ENCODE measurements at regions not wholly inside any gene's neighbourhood (a gene's known extent, or its start where the extent isn't known, plus 50 kb on each side); places are given as distances from the start of the nearest gene placed in this dataset.

DNA sequence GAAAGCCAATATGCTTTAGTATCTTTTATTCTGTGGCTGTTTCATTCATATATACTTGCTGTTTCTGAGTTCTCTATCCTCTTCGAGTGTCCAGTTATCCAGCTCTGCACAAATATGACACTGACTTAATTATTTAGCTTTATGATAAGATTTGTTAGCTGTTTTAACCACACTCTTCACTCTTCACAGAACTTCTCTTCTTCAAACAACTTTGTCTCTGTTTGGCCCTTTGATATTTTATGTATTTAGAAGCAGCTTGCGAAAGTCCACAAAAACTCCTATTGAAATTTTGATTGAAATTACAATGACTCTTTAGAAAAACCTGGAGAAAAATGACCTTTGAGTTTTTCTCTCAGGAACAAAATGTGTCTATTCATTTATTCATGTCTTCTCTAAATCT is 407.0 kb downstream of the CPS1 start:
- no peak overlapping the region for H3K4me2 ChIP-seq
- H3K9me3 ChIP-seq, result no peaks in the 10 kb centered on the region
- no peak overlapping the region for H3K27ac ChIP-seq
- FAIRE-seq (no peak), ATAC-seq (no peak), DNase-seq (ENCODE audit: low read depth in 1 of 2, low spot score in 1 of 2) (no peak)
- TF ChIP-seq EHF (CRISPR knock-in tag; IDR thresholded peaks at IDR 0.05), result no peak
- TF ChIP-seq MAFK (IDR thresholded peaks at IDR 0.05; ENCODE audit: partially characterized antibody), result no peak
- no peak for TF ChIP-seq CEBPB (IDR thresholded peaks at IDR 0.05)
- no peak for TF ChIP-seq FOXS1 (CRISPR knock-in tag; IDR thresholded peaks at IDR 0.05)
- TF ChIP-seq KDM1A (IDR thresholded peaks at IDR 0.05; ENCODE audit: low read depth), result no peak
- no peak for TF ChIP-seq BHLHE40 (IDR thresholded peaks at IDR 0.05; ENCODE audit: low read depth, low read length)
- TF ChIP-seq POLR2AphosphoS2 (conservative IDR thresholded peaks at IDR 0.05; ENCODE audit: low read length), result no peak
- no peak for TF ChIP-seq CBX8 (IDR thresholded peaks at IDR 0.05)
- no peak for TF ChIP-seq HEYL (CRISPR knock-in tag; IDR thresholded peaks at IDR 0.05)
- no peak for TF ChIP-seq TFCP2L1 (CRISPR knock-in tag; IDR thresholded peaks at IDR 0.05)
- TF ChIP-seq ZNF302 (CRISPR knock-in tag; IDR thresholded peaks at IDR 0.05), result no peak
- no peak for TF ChIP-seq ZFP36 (IDR thresholded peaks at IDR 0.05; ENCODE audit: borderline replicate concordance, partially characterized antibody)
- TF ChIP-seq, protein P1, sequence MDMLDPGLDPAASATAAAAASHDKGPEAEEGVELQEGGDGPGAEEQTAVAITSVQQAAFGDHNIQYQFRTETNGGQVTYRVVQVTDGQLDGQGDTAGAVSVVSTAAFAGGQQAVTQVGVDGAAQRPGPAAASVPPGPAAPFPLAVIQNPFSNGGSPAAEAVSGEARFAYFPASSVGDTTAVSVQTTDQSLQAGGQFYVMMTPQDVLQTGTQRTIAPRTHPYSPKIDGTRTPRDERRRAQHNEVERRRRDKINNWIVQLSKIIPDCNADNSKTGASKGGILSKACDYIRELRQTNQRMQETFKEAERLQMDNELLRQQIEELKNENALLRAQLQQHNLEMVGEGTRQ (IDR thresholded peaks at IDR 0.05), result no peak
- no peak for TF ChIP-seq SMC3 (IDR thresholded peaks at IDR 0.05)
- no peak for TF ChIP-seq MAZ (IDR thresholded peaks at IDR 0.05; ENCODE audit: borderline replicate concordance, low read depth, low read length)
- no peak for TF ChIP-seq TP53 (CRISPR knock-in tag; IDR thresholded peaks at IDR 0.05)
- ChIA-PET CTCF (no interaction called here), POLR2A (no interaction called here)
- H3K4me1 ChIP-seq, result no peaks in the 10 kb centered on the region
- H3K4me3 ChIP-seq, result no peak overlapping the region
- WGBS (ENCODE audit: missing lambda C conversion rate), result 12% methylated on average over 2 of the region's 2 CpGs

DNA sequence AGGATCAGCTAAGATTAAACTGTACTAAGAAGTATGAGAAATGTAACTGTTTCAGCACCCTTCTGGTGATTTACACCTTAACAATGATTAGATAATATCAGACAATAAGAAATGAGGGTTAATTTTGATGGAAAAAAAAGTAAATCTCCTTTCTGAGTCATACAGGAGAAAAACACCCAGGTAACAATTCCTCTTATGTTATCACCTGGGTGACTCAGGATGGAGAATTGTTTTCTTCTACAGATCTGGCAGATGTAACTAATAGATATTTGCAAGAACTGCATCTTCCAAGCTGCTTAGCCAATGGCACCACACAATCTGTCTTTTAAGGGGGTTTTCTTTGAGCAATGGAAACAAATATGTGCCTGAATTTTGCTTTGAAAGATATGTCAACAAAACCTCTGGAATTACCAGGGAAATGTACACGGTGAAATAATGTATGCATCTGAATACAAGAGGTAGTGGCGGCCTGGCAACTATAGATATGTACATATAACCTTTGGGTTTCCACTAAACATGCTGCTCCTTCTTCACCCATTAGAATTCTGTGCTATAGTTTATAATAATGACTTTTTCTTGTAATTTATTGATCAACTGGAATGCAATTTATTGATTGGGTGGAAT is 407.9 kb downstream of the CPS1 start:
- ATAC-seq (no peak), DNase-seq (ENCODE audit: low read depth in 1 of 2, low spot score in 1 of 2) (no peak), FAIRE-seq (no peak)
- H3K4me3 ChIP-seq, result no peak overlapping the region
- H3K4me2 ChIP-seq, result no peak overlapping the region
- H3K4me1 ChIP-seq, result no peaks in the 10 kb centered on the region
- 13% methylated on average over 2 of the region's 2 CpGs for WGBS (ENCODE audit: missing lambda C conversion rate)
- no peak for TF ChIP-seq NFE2L2 (conservative IDR thresholded peaks at IDR 0.05; ENCODE audit: low read length)
- TF ChIP-seq, protein P2, sequence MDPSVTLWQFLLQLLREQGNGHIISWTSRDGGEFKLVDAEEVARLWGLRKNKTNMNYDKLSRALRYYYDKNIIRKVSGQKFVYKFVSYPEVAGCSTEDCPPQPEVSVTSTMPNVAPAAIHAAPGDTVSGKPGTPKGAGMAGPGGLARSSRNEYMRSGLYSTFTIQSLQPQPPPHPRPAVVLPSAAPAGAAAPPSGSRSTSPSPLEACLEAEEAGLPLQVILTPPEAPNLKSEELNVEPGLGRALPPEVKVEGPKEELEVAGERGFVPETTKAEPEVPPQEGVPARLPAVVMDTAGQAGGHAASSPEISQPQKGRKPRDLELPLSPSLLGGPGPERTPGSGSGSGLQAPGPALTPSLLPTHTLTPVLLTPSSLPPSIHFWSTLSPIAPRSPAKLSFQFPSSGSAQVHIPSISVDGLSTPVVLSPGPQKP (IDR thresholded peaks at IDR 0.05; ENCODE audit: low read depth, low read length), result no peak
- TF ChIP-seq MYC (IDR thresholded peaks at IDR 0.05; ENCODE audit: borderline replicate concordance, low read length), result no peak
- TF ChIP-seq ZSCAN20 (CRISPR knock-in tag; IDR thresholded peaks at IDR 0.05), result no peak
- TF ChIP-seq, protein P3, sequence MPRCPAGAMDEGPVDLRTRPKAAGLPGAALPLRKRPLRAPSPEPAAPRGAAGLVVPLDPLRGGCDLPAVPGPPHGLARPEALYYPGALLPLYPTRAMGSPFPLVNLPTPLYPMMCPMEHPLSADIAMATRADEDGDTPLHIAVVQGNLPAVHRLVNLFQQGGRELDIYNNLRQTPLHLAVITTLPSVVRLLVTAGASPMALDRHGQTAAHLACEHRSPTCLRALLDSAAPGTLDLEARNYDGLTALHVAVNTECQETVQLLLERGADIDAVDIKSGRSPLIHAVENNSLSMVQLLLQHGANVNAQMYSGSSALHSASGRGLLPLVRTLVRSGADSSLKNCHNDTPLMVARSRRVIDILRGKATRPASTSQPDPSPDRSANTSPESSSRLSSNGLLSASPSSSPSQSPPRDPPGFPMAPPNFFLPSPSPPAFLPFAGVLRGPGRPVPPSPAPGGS (IDR thresholded peaks at IDR 0.05), result no peak
- no peak for TF ChIP-seq JUNB (IDR thresholded peaks at IDR 0.05)
- TF ChIP-seq HOXA7 (CRISPR knock-in tag; IDR thresholded peaks at IDR 0.05), result no peak
- TF ChIP-seq ZC3H11A (IDR thresholded peaks at IDR 0.05), result no peak
- TF ChIP-seq, protein P1 (IDR thresholded peaks at IDR 0.05), result no peak
- TF ChIP-seq EHF (CRISPR knock-in tag; IDR thresholded peaks at IDR 0.05), result no peak
- no peak for TF ChIP-seq CEBPB (IDR thresholded peaks at IDR 0.05)
- TF ChIP-seq CBX2 (IDR thresholded peaks at IDR 0.05; ENCODE audit: borderline replicate concordance, low read depth), result no peak
- TF ChIP-seq GATA3 (IDR thresholded peaks at IDR 0.05; ENCODE audit: borderline replicate concordance), result no peak
- TF ChIP-seq POLR2A (IDR thresholded peaks at IDR 0.05; ENCODE audit: low read length), result no peak
- no peak for TF ChIP-seq KDM5A (IDR thresholded peaks at IDR 0.05)
- no peaks in the 10 kb centered on the region for H3K9me3 ChIP-seq
- ChIA-PET CTCF (no interaction called here), POLR2A (no interaction called here)
- H3K27ac ChIP-seq, result no peak overlapping the region

Data from A549 (cell line).